Mesenchymal stem cell (in vitro differentiated cells and primary cell): ENCODE measurements at regions not wholly inside any gene's neighbourhood (a gene's known extent, or its start where the extent isn't known, plus 50 kb on each side); places are given as distances from the start of the nearest gene placed in this dataset.

Experiments used
- DNase-seq: peaks from one replicate; pipeline ENCODE4 v3.0.0-alpha.2; 2013
- H2AFZ ChIP-seq: one replicate; pipeline ENCODE4 v1.6.1; 2013; ENCODE audit warnings: low read depth, mild to moderate bottlenecking, control low read depth, inconsistent platforms, low read length, moderate library complexity
- H2AK5ac ChIP-seq: 2 replicates; pipeline ENCODE4 v1.6.1; 2013; ENCODE audit warnings: low read length, moderate library complexity, mild to moderate bottlenecking, inconsistent platforms; ENCODE audit not compliant: severe bottlenecking
- H2BK120ac ChIP-seq: one replicate; pipeline ENCODE4 v1.6.1; 2013; ENCODE audit warnings: low read depth, mild to moderate bottlenecking, inconsistent platforms, low read length, moderate library complexity
- H2BK12ac ChIP-seq, 2 experiments: one replicate each; pipeline ENCODE4 v1.6.1; 2013; ENCODE audit warnings: inconsistent platforms in 2 of 2, low read length in 2 of 2, mild to moderate bottlenecking in 2 of 2, moderate library complexity in 2 of 2, control low read depth in 1 of 2
- H2BK15ac ChIP-seq: one replicate; pipeline ENCODE4 v1.6.1; 2013; ENCODE audit warnings: mild to moderate bottlenecking, low read depth, inconsistent platforms; ENCODE audit not compliant: poor library complexity, severe bottlenecking
- H2BK5ac ChIP-seq: 2 replicates; pipeline ENCODE4 v1.6.1; 2013; ENCODE audit warnings: low read depth, mild to moderate bottlenecking, low read length, control low read depth, inconsistent platforms; ENCODE audit not compliant: poor library complexity, severe bottlenecking
- H3K14ac ChIP-seq, 2 experiments: one replicate each; pipeline ENCODE4 v1.6.1; 2013; ENCODE audit warnings: inconsistent platforms in 2 of 2, low read length in 2 of 2, control low read depth in 1 of 2, mild to moderate bottlenecking in 1 of 2, moderate library complexity in 1 of 2
- H3K18ac ChIP-seq, 2 experiments: one replicate each; pipeline ENCODE4 v1.6.1; 2013; ENCODE audit warnings: inconsistent platforms in 2 of 2, low read length in 2 of 2, control low read depth in 1 of 2, low read depth in 1 of 2, mild to moderate bottlenecking in 1 of 2
- H3K23ac ChIP-seq, 2 experiments: one replicate each; pipeline ENCODE4 v1.6.1; 2013; ENCODE audit warnings: inconsistent platforms in 2 of 2, low read length in 2 of 2, mild to moderate bottlenecking in 2 of 2, moderate library complexity in 2 of 2, control low read depth in 1 of 2
- H3K27ac ChIP-seq: 2 replicates; pipeline ENCODE4 v1.5.1; 2013; ENCODE audit warnings: mild to moderate bottlenecking, moderate library complexity, low read length, control low read depth, inconsistent platforms; ENCODE audit not compliant: poor library complexity, severe bottlenecking
- H3K27me3 ChIP-seq, 2 experiments: 2 replicates each; pipeline versions ENCODE4 v1.6.1 to v1.7.0; 2013; ENCODE audit warnings: low read length in 2 of 2, mild to moderate bottlenecking in 2 of 2, moderate library complexity in 2 of 2, control low read depth in 1 of 2, inconsistent platforms in 1 of 2; ENCODE audit not compliant: control insufficient read depth in 1 of 2, insufficient read depth in 1 of 2
- H3K36me3 ChIP-seq, 2 experiments: 2 replicates each; pipeline versions ENCODE4 v1.6.1 to v1.7.0; 2013; ENCODE audit warnings: low read length in 2 of 2, control low read depth in 1 of 2, inconsistent platforms in 1 of 2, low read depth in 1 of 2, mild to moderate bottlenecking in 1 of 2; ENCODE audit not compliant: insufficient read depth in 2 of 2, control insufficient read depth in 1 of 2
- H3K4ac ChIP-seq, 2 experiments: one replicate each; pipeline ENCODE4 v1.6.1; 2013; ENCODE audit warnings: inconsistent platforms in 2 of 2, low read length in 2 of 2, mild to moderate bottlenecking in 2 of 2, moderate library complexity in 2 of 2, control low read depth in 1 of 2, low read depth in 1 of 2
- H3K4me1 ChIP-seq: 2 replicates; pipeline ENCODE4 v1.6.1; 2013; ENCODE audit warnings: low read depth, low read length, control low read depth; ENCODE audit not compliant: control insufficient read depth, insufficient read depth
- H3K4me2 ChIP-seq: 2 replicates; pipeline ENCODE4 v1.6.1; 2013; ENCODE audit warnings: low read length, mild to moderate bottlenecking, inconsistent platforms; ENCODE audit not compliant: poor library complexity, severe bottlenecking
- H3K4me3 ChIP-seq, 2 experiments: 2 replicates each; pipeline versions ENCODE4 v1.5.1 to v1.7.0; 2013; ENCODE audit warnings: low read length in 2 of 2, mild to moderate bottlenecking in 2 of 2, control low read depth in 1 of 2, low read depth in 1 of 2; ENCODE audit not compliant: insufficient read depth in 1 of 2
- H3K79me1 ChIP-seq: replicated peaks from 2 replicates; pipeline ENCODE4 v1.6.1; 2013; ENCODE audit warnings: mild to moderate bottlenecking, control low read depth, low read length, inconsistent platforms; ENCODE audit not compliant: poor library complexity, severe bottlenecking
- H3K9ac ChIP-seq: 2 replicates; pipeline ENCODE4 v1.7.0; 2013; ENCODE audit warnings: mild to moderate bottlenecking, low read length, moderate library complexity
- H3K9me3 ChIP-seq: 2 replicates; pipeline ENCODE4 v1.7.0; 2013; ENCODE audit warnings: mild to moderate bottlenecking, low read length; ENCODE audit not compliant: control insufficient read depth
- H4K8ac ChIP-seq: one replicate; pipeline ENCODE4 v1.6.1; 2013; ENCODE audit warnings: inconsistent platforms, mild to moderate bottlenecking, low read length, moderate library complexity
- H4K91ac ChIP-seq: one replicate; pipeline ENCODE4 v1.6.1; 2013; ENCODE audit warnings: mild to moderate bottlenecking, low read length, inconsistent platforms
- WGBS: methylation state at CpG from one replicate; pipeline ENCODE4 v1.1.7; 2013; ENCODE audit warnings: mixed read lengths; 5-methylcytosine and 5-hydroxymethylcytosine counted together

DNA sequence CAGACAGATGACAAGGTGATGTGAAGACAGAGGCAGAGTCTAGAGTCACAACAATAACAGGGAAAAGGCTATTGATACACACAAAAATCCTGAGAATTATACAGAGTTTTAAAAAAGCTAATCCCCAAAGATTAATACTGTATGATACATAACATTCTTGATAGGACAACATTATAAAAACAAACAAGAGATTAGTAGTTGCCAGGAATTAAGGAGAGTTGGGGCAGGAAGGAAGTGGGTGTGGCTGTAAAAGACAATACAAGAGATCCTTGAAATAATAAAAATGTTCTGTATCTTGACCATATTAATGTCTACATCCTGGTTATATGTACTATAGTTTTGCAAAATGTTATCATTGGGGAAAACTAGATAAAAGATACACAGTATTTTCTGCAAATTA, 309.5 kb upstream of the PMFBP1 start:
- no peak overlapping the region for H3K23ac ChIP-seq
- no peaks in the 10 kb centered on the region for H3K9me3 ChIP-seq
- H4K91ac ChIP-seq: no peak overlapping the region
- no peaks in the 10 kb centered on the region for H3K79me1 ChIP-seq
- H2BK12ac ChIP-seq: no peak overlapping the region
- no peaks in the 10 kb centered on the region for H3K4me1 ChIP-seq
- no peak overlapping the region for H4K8ac ChIP-seq
- no peak overlapping the region for H3K27ac ChIP-seq
- H3K4me2 ChIP-seq: no peak overlapping the region
- no peaks in the 10 kb centered on the region for H3K36me3 ChIP-seq
- H3K9ac ChIP-seq: no peak overlapping the region
- no peak overlapping the region for H3K4ac ChIP-seq
- H3K4me3 ChIP-seq: no peak overlapping the region
- no peak overlapping the region for H2AFZ ChIP-seq
- no peak for DNase-seq
- no peak overlapping the region for H2AK5ac ChIP-seq
- no peak overlapping the region for H3K14ac ChIP-seq
- H3K18ac ChIP-seq: no peak overlapping the region
- no peak overlapping the region for H2BK5ac ChIP-seq
- no peaks in the 10 kb centered on the region for H3K27me3 ChIP-seq
- no peak overlapping the region for H2BK15ac ChIP-seq
- no peak overlapping the region for H2BK120ac ChIP-seq

DNA sequence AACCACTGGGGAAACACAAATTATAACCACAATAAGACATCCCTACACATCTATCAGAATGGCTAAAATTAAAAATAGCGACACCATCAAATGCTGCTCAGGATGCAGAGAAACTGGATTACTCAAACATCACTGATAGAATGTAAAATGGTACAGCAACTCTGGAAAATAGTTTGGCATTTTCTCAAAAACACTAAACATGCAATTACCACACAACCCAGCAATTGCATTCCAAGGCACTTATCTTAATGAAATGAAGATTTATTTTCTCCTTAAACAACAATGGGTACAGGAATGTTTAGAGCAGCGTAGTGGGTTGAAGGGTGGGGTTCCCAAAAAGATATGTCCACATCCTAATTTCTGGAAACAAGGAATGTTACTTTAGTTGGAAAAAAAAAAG, 309.0 kb upstream of the PMFBP1 start:
- Histone ChIP-seq H3K27ac (no peak overlapping the region), H3K23ac (no peak overlapping the region), H3K9me3 (no peaks in the 10 kb centered on the region), H2BK5ac (no peak overlapping the region), H2BK12ac (no peak overlapping the region), H3K36me3 (no peaks in the 10 kb centered on the region), H2AK5ac (no peak overlapping the region), H3K18ac (no peak overlapping the region), H3K79me1 (no peaks in the 10 kb centered on the region), H2BK15ac (no peak overlapping the region), H3K4me1 (no peaks in the 10 kb centered on the region), H4K8ac (no peak overlapping the region), H3K27me3 (no peaks in the 10 kb centered on the region), H3K4ac (no peak overlapping the region), H2BK120ac (no peak overlapping the region), H3K9ac (no peak overlapping the region), H3K4me3 (no peak overlapping the region), H3K4me2 (no peak overlapping the region), H4K91ac (no peak overlapping the region), H3K14ac (no peak overlapping the region), H2AFZ (no peak overlapping the region)
- 100% methylated on average over 1 of the region's 2 CpGs for WGBS
- no peak for DNase-seq

DNA sequence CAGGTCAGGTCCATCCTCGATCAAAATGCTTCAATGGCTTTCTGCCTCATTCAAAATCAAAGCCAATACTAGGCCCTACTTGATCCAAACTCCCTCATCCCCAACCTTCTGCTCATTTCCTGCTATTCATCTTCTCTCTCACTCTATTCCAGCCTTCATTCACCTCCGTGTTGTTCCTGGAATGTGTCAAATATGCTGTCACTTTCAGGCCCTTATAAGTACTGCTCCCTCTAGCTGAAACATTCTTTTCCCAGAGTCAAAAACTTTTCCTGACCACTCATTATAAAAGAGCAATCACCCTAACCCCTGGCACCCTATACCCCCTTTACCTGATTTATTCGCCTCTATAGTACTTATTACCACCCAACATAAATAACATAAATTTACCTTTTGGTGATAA, 303.7 kb upstream of the PMFBP1 start:
- Histone ChIP-seq H2BK12ac (no peak overlapping the region), H3K18ac (no peak overlapping the region), H2BK120ac (no peak overlapping the region), H4K8ac (no peak overlapping the region), H2BK15ac (no peak overlapping the region), H3K4me2 (no peak overlapping the region), H3K9ac (no peak overlapping the region), H3K79me1 (no peaks in the 10 kb centered on the region), H2AFZ (no peak overlapping the region), H3K27ac (no peak overlapping the region), H3K4ac (no peak overlapping the region), H4K91ac (no peak overlapping the region), H3K27me3 (no peaks in the 10 kb centered on the region), H3K4me3 (no peak overlapping the region), H2BK5ac (no peak overlapping the region), H3K23ac (no peak overlapping the region), H2AK5ac (no peak overlapping the region), H3K14ac (no peak overlapping the region), H3K4me1 (no peaks in the 10 kb centered on the region), H3K9me3 (no peaks in the 10 kb centered on the region), H3K36me3 (no peaks in the 10 kb centered on the region)
- 60% methylated on average over 3 of the region's 3 CpGs for WGBS
- DNase-seq: peak; percentile 12

DNA sequence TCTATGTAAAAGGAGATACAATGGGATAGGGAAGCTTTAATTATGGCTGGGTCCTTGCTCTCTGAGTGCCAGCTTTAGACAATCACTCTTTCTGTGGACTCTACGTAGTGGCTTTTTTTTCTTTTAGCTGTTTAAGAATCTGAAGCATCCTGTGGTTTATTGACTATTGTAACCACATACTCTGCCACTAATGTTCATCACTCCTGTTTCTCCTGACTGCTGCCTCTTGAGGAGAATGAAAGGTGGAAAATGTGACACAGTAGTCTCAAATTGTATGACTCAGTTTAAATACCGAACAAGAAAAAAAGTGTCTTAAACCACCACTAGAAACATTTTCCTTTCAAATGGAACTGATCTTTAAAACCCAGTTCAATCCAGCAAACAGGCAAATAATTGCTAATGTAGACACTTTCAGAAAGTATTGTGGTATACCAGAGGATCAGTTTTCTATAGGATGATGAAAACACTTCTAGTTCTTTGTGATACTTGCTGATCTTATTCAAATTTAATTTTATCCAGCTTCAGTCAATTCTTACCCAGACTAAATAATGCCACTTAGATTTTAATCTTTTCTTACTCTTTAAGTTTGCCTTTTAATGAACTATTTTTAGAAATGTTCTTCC, 302.7 kb upstream of the PMFBP1 start:
- no peak overlapping the region for H2AK5ac ChIP-seq
- no peaks in the 10 kb centered on the region for H3K36me3 ChIP-seq
- no peak overlapping the region for H2AFZ ChIP-seq
- no CpG with 5 or more reads among the region's 2 CpGs for WGBS
- H3K14ac ChIP-seq: no peak overlapping the region
- no peak overlapping the region for H4K8ac ChIP-seq
- peak; percentile 91 for DNase-seq
- H2BK15ac ChIP-seq: no peak overlapping the region
- no peaks in the 10 kb centered on the region for H3K79me1 ChIP-seq
- no peaks in the 10 kb centered on the region for H3K27me3 ChIP-seq
- H4K91ac ChIP-seq: no peak overlapping the region
- no peak overlapping the region for H2BK12ac ChIP-seq
- H3K27ac ChIP-seq: no peak overlapping the region
- H3K4ac ChIP-seq: no peak overlapping the region
- no peak overlapping the region for H3K4me2 ChIP-seq
- no peaks in the 10 kb centered on the region for H3K4me1 ChIP-seq
- peak overlapping the region; percentile 9 for H3K9ac ChIP-seq
- no peak overlapping the region for H3K18ac ChIP-seq
- no peak overlapping the region for H3K4me3 ChIP-seq
- H3K23ac ChIP-seq: no peak overlapping the region
- H2BK5ac ChIP-seq: no peak overlapping the region
- H2BK120ac ChIP-seq: no peak overlapping the region
- no peaks in the 10 kb centered on the region for H3K9me3 ChIP-seq
